Gastrocnemius medialis (tissue), 4 donors: ENCODE measurements at regions not wholly inside any gene's neighbourhood (a gene's known extent, or its start where the extent isn't known, plus 50 kb on each side); places are given as distances from the start of the nearest gene placed in this dataset.

Experiments
- ATAC-seq, 2 donors: fragments of 150-250 bp; one replicate each; pipeline ENCODE4 v1.9.1; 2016
- DNase-seq, 2 donors: peaks; one replicate each; pipeline ENCODE4 v3.0.0-alpha.2; 2019
- H3K27ac ChIP-seq, 4 donors: fragments of 200-600 bp; sonication (generic); 1 replicate in 1 of 4; 2 replicates in 3 of 4; pipeline ENCODE4 v1.5.1; 2016 to 2018; ENCODE audit warnings: mild to moderate bottlenecking in 2 of 4, moderate library complexity in 1 of 4
- H3K27me3 ChIP-seq, 3 donors: fragments of 200-600 bp; sonication (generic) in 2 of 3; 1 replicate in 1 of 3; 2 replicates in 2 of 3; pipeline versions ENCODE4 v1.5.1 to v1.6.0; 2016 to 2019; ENCODE audit warnings: mild to moderate bottlenecking in 1 of 3, moderate library complexity in 1 of 3
- H3K36me3 ChIP-seq, 2 donors: fragments of 200-600 bp; sonication (generic) in 1 of 2; one replicate each; pipeline ENCODE4 v1.5.1; 2017 to 2018
- H3K4me1 ChIP-seq, 2 donors: fragments of 200-600 bp; sonication (generic) in 1 of 2; one replicate each; pipeline ENCODE4 v1.5.1; 2016 to 2017; ENCODE audit warnings: mild to moderate bottlenecking in 2 of 2
- H3K4me3 ChIP-seq, 4 donors: fragments of 200-600 bp; sonication (generic) in 3 of 4; 1 replicate in 1 of 4; 2 replicates in 3 of 4; pipeline ENCODE4 v1.5.1; 2016 to 2019; ENCODE audit warnings: mild to moderate bottlenecking in 2 of 4
- H3K9me3 ChIP-seq, 3 donors: fragments of 200-600 bp; sonication (generic) in 2 of 3; 1 replicate in 1 of 3; 2 replicates in 2 of 3; pipeline ENCODE4 v1.5.1; 2016 to 2019
- POLR2A ChIP-seq, 2 donors: fragments of 450-650 bp; IDR thresholded peaks; one replicate each; pipeline ENCODE4 v1.6.1; 2017; ENCODE audit warnings: antibody characterized with exemption in 2 of 2, mild to moderate bottlenecking in 2 of 2, moderate library complexity in 2 of 2
- in situ Hi-C, 4 donors: fragments of 200-750 bp; cut with MboI; loops; one replicate each; pipeline versions ENCODE4 v1.15.0 to v1.8.0; 2017; ENCODE audit warnings: low sequenced_read_pairs in 4 of 4
- intact Hi-C: fragments of 100-400 bp; cut with DNase I; formaldehyde crosslinking; loops from one replicate; pipeline ENCODE4 v1.15.1; 2023; ENCODE audit warnings: low total_unique reads
- TF ChIP-seq, protein P1 (sequence below), 5 experiments: fragments of 450-650 bp in 3 of 5; fragments of 200-600 bp in 2 of 5; sonication (generic) in 2 of 5; IDR thresholded peaks in 4 of 5; conservative IDR thresholded peaks in 1 of 5; 1 replicate in 4 of 5; 2 replicates in 1 of 5; pipeline ENCODE4 v1.5.1; 2016 to 2019; ENCODE audit warnings: antibody characterized with exemption in 5 of 5, mild to moderate bottlenecking in 3 of 5, moderate library complexity in 3 of 5

DNA sequence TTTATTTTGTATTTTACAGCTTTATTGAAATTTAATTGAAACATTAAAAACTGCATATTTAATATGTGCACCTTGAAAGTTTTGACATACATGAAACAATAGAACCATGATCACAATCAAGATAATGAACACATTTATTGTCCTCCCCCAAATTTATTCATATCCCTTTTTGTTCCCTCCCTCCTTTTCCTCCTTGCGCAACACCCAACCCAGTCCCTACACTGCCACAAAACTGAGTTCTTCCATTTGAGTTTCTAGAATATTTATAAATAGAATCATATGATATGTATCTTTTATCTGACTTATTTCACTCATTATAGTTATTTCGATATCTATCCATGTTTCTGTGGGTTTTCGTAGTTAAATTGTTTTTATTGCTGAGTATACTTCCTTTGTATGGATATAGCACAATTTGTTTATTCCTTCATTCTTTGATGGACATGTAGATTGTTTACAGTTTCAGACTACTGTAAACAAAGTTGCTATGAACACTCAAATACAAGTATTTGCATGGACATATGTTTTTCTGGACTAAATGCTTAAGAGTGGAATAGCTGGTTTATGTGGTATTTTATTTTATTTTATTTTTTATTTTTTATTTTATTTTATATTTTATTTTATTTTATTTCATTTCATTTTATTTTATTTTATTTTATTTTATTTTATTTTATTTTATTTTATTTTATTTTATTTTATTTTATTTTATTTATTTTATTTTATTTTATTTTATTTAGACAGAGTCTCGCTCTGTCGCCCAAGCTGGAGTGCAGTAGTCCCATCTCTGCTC lies 359.1 kb downstream of the SLC6A15 start:
- TF ChIP-seq POLR2A (IDR thresholded peaks at IDR 0.05) = no peak
- TF ChIP-seq, protein P1, sequence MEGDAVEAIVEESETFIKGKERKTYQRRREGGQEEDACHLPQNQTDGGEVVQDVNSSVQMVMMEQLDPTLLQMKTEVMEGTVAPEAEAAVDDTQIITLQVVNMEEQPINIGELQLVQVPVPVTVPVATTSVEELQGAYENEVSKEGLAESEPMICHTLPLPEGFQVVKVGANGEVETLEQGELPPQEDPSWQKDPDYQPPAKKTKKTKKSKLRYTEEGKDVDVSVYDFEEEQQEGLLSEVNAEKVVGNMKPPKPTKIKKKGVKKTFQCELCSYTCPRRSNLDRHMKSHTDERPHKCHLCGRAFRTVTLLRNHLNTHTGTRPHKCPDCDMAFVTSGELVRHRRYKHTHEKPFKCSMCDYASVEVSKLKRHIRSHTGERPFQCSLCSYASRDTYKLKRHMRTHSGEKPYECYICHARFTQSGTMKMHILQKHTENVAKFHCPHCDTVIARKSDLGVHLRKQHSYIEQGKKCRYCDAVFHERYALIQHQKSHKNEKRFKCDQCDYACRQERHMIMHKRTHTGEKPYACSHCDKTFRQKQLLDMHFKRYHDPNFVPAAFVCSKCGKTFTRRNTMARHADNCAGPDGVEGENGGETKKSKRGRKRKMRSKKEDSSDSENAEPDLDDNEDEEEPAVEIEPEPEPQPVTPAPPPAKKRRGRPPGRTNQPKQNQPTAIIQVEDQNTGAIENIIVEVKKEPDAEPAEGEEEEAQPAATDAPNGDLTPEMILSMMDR (IDR thresholded peaks at IDR 0.05 in 4 of 5, conservative IDR thresholded peaks at IDR 0.05 in 1 of 5) = no peak
- ATAC-seq = no peak
- no peak overlapping the region for H3K4me3 ChIP-seq

DNA sequence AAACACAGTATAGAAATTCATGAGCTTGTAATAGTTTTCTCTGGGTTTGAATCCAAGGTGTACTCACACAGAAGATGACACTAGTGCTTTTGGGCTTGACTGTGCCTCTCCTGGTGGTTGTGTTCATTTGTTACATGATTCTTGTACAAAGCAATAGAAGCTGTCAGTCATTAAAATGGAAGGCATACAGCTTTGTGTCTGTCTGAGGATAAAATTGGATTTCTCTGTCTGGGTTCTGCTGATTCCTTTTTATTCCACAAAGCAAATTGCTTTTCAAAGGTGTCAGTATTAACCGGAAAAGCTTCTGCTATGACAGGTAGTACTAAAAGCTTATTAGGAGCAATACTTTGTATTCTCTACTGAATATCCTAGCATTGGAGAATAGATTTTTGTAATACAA lies 361.2 kb downstream of the SLC6A15 start:
- no peaks in the 10 kb centered on the region for H3K4me1 ChIP-seq
- DNase-seq (no peak), ATAC-seq (no peak)
- in situ Hi-C loops (no loop called here), intact Hi-C loops (no loop called here)
- no peaks in the 10 kb centered on the region for H3K27me3 ChIP-seq
- no peak overlapping the region for H3K27ac ChIP-seq
- H3K9me3 ChIP-seq = no peaks in the 10 kb centered on the region
- H3K4me3 ChIP-seq = no peak overlapping the region
- H3K36me3 ChIP-seq = no peaks in the 10 kb centered on the region
- no peak for TF ChIP-seq POLR2A (IDR thresholded peaks at IDR 0.05)
- TF ChIP-seq, protein P1 (IDR thresholded peaks at IDR 0.05 in 4 of 5, conservative IDR thresholded peaks at IDR 0.05 in 1 of 5) = no peak

More for the DNA sequence above, 359.1 kb downstream of the SLC6A15 start:
- no peaks in the 10 kb centered on the region for H3K27me3 ChIP-seq
- no peaks in the 10 kb centered on the region for H3K36me3 ChIP-seq
- H3K27ac ChIP-seq = no peak overlapping the region
- no peak for DNase-seq
- intact Hi-C loops = no loop called here
- H3K9me3 ChIP-seq = no peaks in the 10 kb centered on the region
- no peaks in the 10 kb centered on the region for H3K4me1 ChIP-seq
- in situ Hi-C loops = no loop called here

DNA sequence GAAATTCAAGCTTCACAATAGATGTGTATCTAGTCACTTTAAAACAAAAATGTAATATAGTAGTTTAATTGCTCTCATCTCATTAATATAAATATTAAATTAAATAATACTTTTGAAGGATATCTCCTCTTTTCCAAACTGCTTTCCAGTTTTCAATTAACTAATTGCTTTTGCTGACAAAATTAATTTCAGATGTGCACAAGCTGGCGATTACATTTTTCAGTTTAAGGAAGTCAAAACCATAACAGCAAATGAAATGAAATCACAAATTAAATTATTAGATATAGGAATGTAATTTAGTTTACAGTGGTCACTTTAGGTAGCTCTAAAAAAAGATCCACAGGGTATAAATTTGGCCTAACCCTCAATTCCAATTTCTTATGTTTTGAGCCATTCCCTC lies 362.1 kb downstream of the SLC6A15 start:
- H3K9me3 ChIP-seq = no peaks in the 10 kb centered on the region
- in situ Hi-C loops (no loop called here), intact Hi-C loops (no loop called here)
- no peaks in the 10 kb centered on the region for H3K27me3 ChIP-seq
- H3K27ac ChIP-seq = no peak overlapping the region
- DNase-seq = no peak
- no peak for ATAC-seq
- no peak for TF ChIP-seq POLR2A (IDR thresholded peaks at IDR 0.05)
- TF ChIP-seq, protein P1 (IDR thresholded peaks at IDR 0.05 in 4 of 5, conservative IDR thresholded peaks at IDR 0.05 in 1 of 5) = no peak
- H3K4me1 ChIP-seq = no peaks in the 10 kb centered on the region
- no peak overlapping the region for H3K4me3 ChIP-seq
- no peaks in the 10 kb centered on the region for H3K36me3 ChIP-seq

DNA sequence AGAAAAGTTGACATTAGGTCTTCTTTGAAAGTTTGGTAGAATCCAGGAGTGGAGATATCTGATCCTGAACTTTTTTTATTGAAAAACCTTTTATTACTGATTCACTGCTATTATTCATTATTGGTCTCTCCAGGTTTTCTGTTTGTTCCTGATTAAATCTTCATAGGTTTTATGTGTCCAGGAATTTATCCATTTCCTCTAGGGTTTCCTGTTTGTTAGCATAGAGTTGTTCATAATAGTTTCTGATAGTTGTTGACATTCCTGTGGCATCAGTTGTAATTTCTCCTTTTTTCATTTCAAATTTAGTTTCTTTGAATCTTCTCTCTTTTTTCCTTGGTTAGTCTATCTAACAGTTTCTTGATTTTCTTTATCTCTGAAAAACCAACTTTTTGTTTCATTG lies 370.3 kb downstream of the SLC6A15 start:
- Histone ChIP-seq H3K27ac (no peak overlapping the region), H3K4me3 (no peak overlapping the region), H3K36me3 (no peaks in the 10 kb centered on the region), H3K27me3 (no peaks in the 10 kb centered on the region), H3K9me3 (no peaks in the 10 kb centered on the region), H3K4me1 (no peaks in the 10 kb centered on the region)
- ATAC-seq (no peak), DNase-seq (no peak)
- intact Hi-C loops = no loop called here
- TF ChIP-seq POLR2A (IDR thresholded peaks at IDR 0.05) = no peak
- TF ChIP-seq, protein P1 (IDR thresholded peaks at IDR 0.05 in 4 of 5, conservative IDR thresholded peaks at IDR 0.05 in 1 of 5) = no peak
- in situ Hi-C loops = no loop called here

DNA sequence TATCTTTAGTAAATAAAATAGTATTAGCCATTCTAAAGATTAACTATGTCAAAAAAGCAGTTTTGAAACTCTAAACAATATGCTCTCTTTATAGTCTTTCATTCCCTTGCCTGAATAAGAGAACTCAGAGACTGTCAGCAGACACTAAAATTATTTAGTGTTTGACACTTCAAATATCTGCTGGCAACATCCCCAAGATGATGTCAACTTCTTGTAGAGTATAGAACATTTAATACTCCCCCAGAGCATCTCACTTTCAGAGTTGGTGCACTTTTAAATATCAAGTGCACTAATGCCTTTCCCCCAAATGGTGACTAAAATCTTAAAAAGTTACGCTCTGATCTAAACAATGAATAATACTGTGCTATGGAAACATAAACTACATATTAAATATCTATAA lies 374.9 kb downstream of the SLC6A15 start:
- no peaks in the 10 kb centered on the region for H3K4me1 ChIP-seq
- H3K27me3 ChIP-seq = no peaks in the 10 kb centered on the region
- TF ChIP-seq, protein P1 (IDR thresholded peaks at IDR 0.05 in 4 of 5, conservative IDR thresholded peaks at IDR 0.05 in 1 of 5) = no peak
- no peak for TF ChIP-seq POLR2A (IDR thresholded peaks at IDR 0.05)
- DNase-seq (no peak), ATAC-seq (no peak)
- in situ Hi-C loops = no loop called here
- H3K4me3 ChIP-seq = no peak overlapping the region
- intact Hi-C loops = no loop called here
- H3K36me3 ChIP-seq = no peaks in the 10 kb centered on the region
- no peak overlapping the region for H3K27ac ChIP-seq
- H3K9me3 ChIP-seq = no peaks in the 10 kb centered on the region
